CD14-positive monocyte (primary cell): ENCODE measurements at regions not wholly inside any gene's neighbourhood (a gene's known extent, or its start where the extent isn't known, plus 50 kb on each side); places are given as distances from the start of the nearest gene placed in this dataset.

Source experiments
- DNase-seq, 3 donors: peaks; one replicate each; pipeline ENCODE4 v3.0.0-alpha.2; 2011 to 2022
- H2AFZ ChIP-seq: 2 replicates; pipeline ENCODE4 v1.6.0; 2012; ENCODE audit warnings: mild to moderate bottlenecking, low read depth, low read length, inconsistent platforms; ENCODE audit not compliant: insufficient read depth, poor library complexity, severe bottlenecking
- H3K27ac ChIP-seq, 2 donors: 1 replicate in 1 of 2; 2 replicates in 1 of 2; pipeline ENCODE4 v1.5.1; 2012 to 2013; ENCODE audit warnings: low read length in 2 of 2, control low read depth in 1 of 2, inconsistent platforms in 1 of 2, low read depth in 1 of 2, mild to moderate bottlenecking in 1 of 2
- H3K27me3 ChIP-seq, 2 donors: one replicate each; pipeline versions ENCODE4 v1.6.0 to v1.6.1; 2011 to 2013; ENCODE audit warnings: low read length in 2 of 2; ENCODE audit not compliant: control insufficient read depth in 2 of 2, insufficient read depth in 2 of 2
- H3K36me3 ChIP-seq, 2 donors: replicated peaks in 1 of 2; 1 replicate in 1 of 2; 2 replicates in 1 of 2; pipeline versions ENCODE4 v1.5.1 to v1.6.1; 2012 to 2013; ENCODE audit warnings: low read length in 2 of 2, control low read depth in 1 of 2, inconsistent platforms in 1 of 2, mild to moderate bottlenecking in 1 of 2; ENCODE audit not compliant: insufficient read depth in 2 of 2, control insufficient read depth in 1 of 2
- H3K4me1 ChIP-seq, 2 donors: 1 replicate in 1 of 2; 2 replicates in 1 of 2; pipeline versions ENCODE4 v1.5.1 to v1.6.1; 2012 to 2013; ENCODE audit warnings: low read length in 2 of 2, control low read depth in 1 of 2, inconsistent platforms in 1 of 2, mild to moderate bottlenecking in 1 of 2, moderate library complexity in 1 of 2; ENCODE audit not compliant: insufficient read depth in 2 of 2, control insufficient read depth in 1 of 2
- H3K4me2 ChIP-seq: replicated peaks from 2 replicates; pipeline ENCODE3; 2012; ENCODE audit warnings: low read length, moderate library complexity, mild to moderate bottlenecking; ENCODE audit not compliant: poor library complexity, severe bottlenecking; ENCODE audit errors: extremely low read depth
- H3K4me3 ChIP-seq, 3 experiments: fragments of 200-600 bp in 1 of 3; sonication (generic) in 1 of 3; replicated peaks in 1 of 3; 1 replicate in 2 of 3; 2 replicates in 1 of 3; pipeline ENCODE4 v1.5.1; 2011 to 2013; ENCODE audit warnings: low read length in 3 of 3, mild to moderate bottlenecking in 3 of 3, control low read depth in 2 of 3, low read depth in 2 of 3, inconsistent platforms in 1 of 3, moderate library complexity in 1 of 3
- H3K79me2 ChIP-seq: 2 replicates; pipeline ENCODE4 v1.6.0; 2012; ENCODE audit warnings: mild to moderate bottlenecking, control low read depth, inconsistent platforms, low read length, moderate library complexity; ENCODE audit not compliant: insufficient read depth
- H3K9ac ChIP-seq: 2 replicates; pipeline ENCODE4 v1.6.0; 2017; ENCODE audit warnings: low read length, mild to moderate bottlenecking; ENCODE audit not compliant: insufficient read depth, poor library complexity, severe bottlenecking
- H3K9me3 ChIP-seq, 2 donors: replicated peaks in 1 of 2; 1 replicate in 1 of 2; 2 replicates in 1 of 2; pipeline versions ENCODE4 v1.5.1 to v1.6.1; 2012 to 2013; ENCODE audit warnings: low read length in 2 of 2, control low read depth in 1 of 2; ENCODE audit not compliant: control insufficient read depth in 1 of 2, insufficient read depth in 1 of 2
- H4K20me1 ChIP-seq: 2 replicates; pipeline ENCODE4 v1.6.0; 2012; ENCODE audit warnings: mild to moderate bottlenecking, low read length, control low read depth, moderate library complexity; ENCODE audit not compliant: insufficient read depth
- H3K27ac Mint-ChIP-seq, 7 donors: one replicate each; pipeline ENCODE4 v1.8.0; 2020; ENCODE audit warnings: mild to moderate bottlenecking in 7 of 7, mixed read lengths in 7 of 7, moderate library complexity in 6 of 7, inconsistent platforms in 2 of 7
- H3K27me3 Mint-ChIP-seq, 3 donors: one replicate each; pipeline ENCODE4 v1.8.0; 2021 to 2022; ENCODE audit warnings: low read depth in 3 of 3, mild to moderate bottlenecking in 3 of 3, mixed read lengths in 3 of 3, moderate library complexity in 3 of 3, inconsistent platforms in 1 of 3
- H3K36me3 Mint-ChIP-seq, 2 donors: one replicate each; pipeline ENCODE4 v1.8.0; 2020; ENCODE audit warnings: mixed read lengths in 2 of 2, inconsistent platforms in 1 of 2, mild to moderate bottlenecking in 1 of 2
- H3K4me1 Mint-ChIP-seq: one replicate; pipeline ENCODE4 v1.8.0; 2020; ENCODE audit warnings: mild to moderate bottlenecking, mixed read lengths
- H3K4me3 Mint-ChIP-seq, 2 donors: one replicate each; pipeline ENCODE4 v1.8.0; 2020; ENCODE audit warnings: mild to moderate bottlenecking in 2 of 2, mixed read lengths in 2 of 2, moderate library complexity in 1 of 2
- H3K9me3 Mint-ChIP-seq, 7 donors: one replicate each; pipeline ENCODE4 v1.8.0; 2020 to 2022; ENCODE audit warnings: mixed read lengths in 7 of 7, mild to moderate bottlenecking in 6 of 7, moderate library complexity in 6 of 7, inconsistent platforms in 2 of 7
- WGBS: methylation state at CpG from one replicate; pipeline ENCODE4 v1.1.5; 2013; ENCODE audit warnings: missing lambda C conversion rate; ENCODE audit not compliant: insufficient coverage; 5-methylcytosine and 5-hydroxymethylcytosine counted together
- intact Hi-C, 2 donors: fragments of 100-400 bp; cut with micrococcal nuclease; formaldehyde crosslinking; loops; one replicate each; pipeline versions ENCODE4 v1.15.0 to v1.15.1; 2023
- TF ChIP-seq, protein P1 (sequence below): fragments of 200-600 bp; IDR thresholded peaks from one replicate; pipeline ENCODE4 v1.8.0; 2022; ENCODE audit warnings: antibody characterized with exemption, mild to moderate bottlenecking

DNA sequence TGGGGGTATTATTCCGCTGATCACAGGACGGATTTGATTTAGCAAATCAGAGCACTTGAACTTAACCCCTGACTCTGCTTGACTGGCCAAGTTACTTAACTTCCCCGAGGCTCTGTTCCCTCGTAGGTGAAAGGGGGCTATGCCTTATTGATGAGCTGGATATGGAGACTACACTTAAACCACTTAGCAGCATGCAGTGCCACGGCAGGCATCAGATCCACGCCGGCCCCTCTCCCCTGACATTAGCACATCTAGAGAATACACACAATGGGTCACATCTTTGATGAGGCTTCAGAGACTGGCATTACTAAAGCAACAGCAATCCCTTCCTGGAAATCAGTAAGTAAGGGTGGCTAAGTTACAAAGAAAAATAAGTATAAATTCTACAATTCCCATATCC, 71.0 kb downstream of the ABCC12 start:
- WGBS: no CpG with 5 or more reads among the region's 7 CpGs
- H3K9ac ChIP-seq: no peak overlapping the region
- H3K4me1 Mint-ChIP-seq: no peaks in the 10 kb centered on the region
- no peak overlapping the region for H3K27ac Mint-ChIP-seq
- no peak overlapping the region for H2AFZ ChIP-seq
- H3K27me3 ChIP-seq: no peaks in the 10 kb centered on the region
- H3K9me3 ChIP-seq: no peaks in the 10 kb centered on the region
- H3K36me3 Mint-ChIP-seq: no peaks in the 10 kb centered on the region
- no peak overlapping the region for H3K27ac ChIP-seq
- no peaks in the 10 kb centered on the region for H3K79me2 ChIP-seq
- H3K36me3 ChIP-seq: no peaks in the 10 kb centered on the region
- no peak overlapping the region for H3K4me2 ChIP-seq
- peaks cover 0 to 6% (median 0%) of the 10 kb centered on the region in 7 donors for H3K9me3 Mint-ChIP-seq
- TF ChIP-seq, protein P1, sequence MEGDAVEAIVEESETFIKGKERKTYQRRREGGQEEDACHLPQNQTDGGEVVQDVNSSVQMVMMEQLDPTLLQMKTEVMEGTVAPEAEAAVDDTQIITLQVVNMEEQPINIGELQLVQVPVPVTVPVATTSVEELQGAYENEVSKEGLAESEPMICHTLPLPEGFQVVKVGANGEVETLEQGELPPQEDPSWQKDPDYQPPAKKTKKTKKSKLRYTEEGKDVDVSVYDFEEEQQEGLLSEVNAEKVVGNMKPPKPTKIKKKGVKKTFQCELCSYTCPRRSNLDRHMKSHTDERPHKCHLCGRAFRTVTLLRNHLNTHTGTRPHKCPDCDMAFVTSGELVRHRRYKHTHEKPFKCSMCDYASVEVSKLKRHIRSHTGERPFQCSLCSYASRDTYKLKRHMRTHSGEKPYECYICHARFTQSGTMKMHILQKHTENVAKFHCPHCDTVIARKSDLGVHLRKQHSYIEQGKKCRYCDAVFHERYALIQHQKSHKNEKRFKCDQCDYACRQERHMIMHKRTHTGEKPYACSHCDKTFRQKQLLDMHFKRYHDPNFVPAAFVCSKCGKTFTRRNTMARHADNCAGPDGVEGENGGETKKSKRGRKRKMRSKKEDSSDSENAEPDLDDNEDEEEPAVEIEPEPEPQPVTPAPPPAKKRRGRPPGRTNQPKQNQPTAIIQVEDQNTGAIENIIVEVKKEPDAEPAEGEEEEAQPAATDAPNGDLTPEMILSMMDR: no peak
- intact Hi-C loops: no loop called here
- peaks cover 3 to 9% (median 5%) of the 10 kb centered on the region in 3 donors for H3K27me3 Mint-ChIP-seq
- H3K4me1 ChIP-seq: no peaks in the 10 kb centered on the region
- H3K4me3 ChIP-seq: no peak overlapping the region
- no peak overlapping the region for H3K4me3 Mint-ChIP-seq
- no peak for DNase-seq
- no peaks in the 10 kb centered on the region for H4K20me1 ChIP-seq

DNA sequence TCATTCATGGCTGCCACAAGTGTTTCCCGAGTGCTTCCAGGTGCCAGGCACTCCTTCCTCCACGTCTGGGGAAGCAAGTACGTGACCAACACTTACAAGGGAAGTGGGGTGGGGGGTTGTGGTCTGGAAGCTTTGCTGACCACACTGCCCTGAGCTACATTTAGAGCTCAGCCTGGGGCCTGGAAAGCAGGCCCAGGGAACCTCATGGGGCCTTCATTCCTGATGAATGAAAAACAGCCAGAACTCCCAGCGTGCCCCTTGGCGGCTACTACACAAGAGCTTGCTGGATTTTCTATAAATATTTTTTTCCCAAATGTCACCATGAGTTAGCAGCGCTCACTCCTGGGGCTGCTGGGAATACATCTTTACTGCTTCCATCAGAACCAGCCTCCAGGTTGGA, 73.3 kb downstream of the ABCC12 start:
- TF ChIP-seq, protein P1: no peak
- peaks cover 0 to 5% (median 0%) of the 10 kb centered on the region in 7 donors for H3K9me3 Mint-ChIP-seq
- peaks cover 1 to 4% (median 2%) of the 10 kb centered on the region in 3 donors for H3K27me3 Mint-ChIP-seq
- Histone ChIP-seq H2AFZ (no peak overlapping the region), H3K36me3 (no peaks in the 10 kb centered on the region), H3K79me2 (no peaks in the 10 kb centered on the region), H3K9me3 (no peaks in the 10 kb centered on the region), H3K4me2 (no peak overlapping the region), H3K27me3 (no peaks in the 10 kb centered on the region), H3K4me3 (no peak overlapping the region), H3K4me1 (no peaks in the 10 kb centered on the region), H4K20me1 (no peaks in the 10 kb centered on the region), H3K27ac (no peak overlapping the region), H3K9ac (no peak overlapping the region)
- H3K4me1 Mint-ChIP-seq: no peaks in the 10 kb centered on the region
- no peak overlapping the region for H3K27ac Mint-ChIP-seq
- H3K4me3 Mint-ChIP-seq: no peak overlapping the region
- no peaks in the 10 kb centered on the region for H3K36me3 Mint-ChIP-seq
- intact Hi-C loops: no loop called here
- DNase-seq: no peak
- WGBS: no CpG with 5 or more reads among the region's 6 CpGs
